ENCODE measurements at regions not wholly inside any gene's neighbourhood (a gene's known extent, or its start where the extent isn't known, plus 50 kb on each side); places are given as distances from the start of the nearest gene placed in this dataset.

- no peak for DNase-seq (ENCODE audit: low spot score)
- TF ChIP-seq CTCF (IDR thresholded peaks at IDR 0.05; ENCODE audit: extremely low read depth, missing control alignments) = no peak
These were observed 149.4 kb downstream of the ELOVL4 start for GRCh38 chr6:79797912-79798311.

- DNase-seq (ENCODE audit: low spot score) = no peak
- TF ChIP-seq CTCF (IDR thresholded peaks at IDR 0.05; ENCODE audit: extremely low read depth, missing control alignments) = no peak
These were observed 150.1 kb downstream of the ELOVL4 start for GRCh38 chr6:79797163-79797764.

- no peak for DNase-seq (ENCODE audit: low spot score)
- TF ChIP-seq CTCF (IDR thresholded peaks at IDR 0.05; ENCODE audit: extremely low read depth, missing control alignments) = no peak
These were observed 151.2 kb downstream of the ELOVL4 start for GRCh38 chr6:79796197-79796596.

GRCh38 chr6:79789896-79790295, 157.5 kb downstream of the ELOVL4 start:
- TF ChIP-seq CTCF (IDR thresholded peaks at IDR 0.05; ENCODE audit: extremely low read depth, missing control alignments) = no peak
- no peak for DNase-seq (ENCODE audit: low spot score)

- no peak for TF ChIP-seq CTCF (IDR thresholded peaks at IDR 0.05; ENCODE audit: extremely low read depth, missing control alignments)
- no peak for DNase-seq (ENCODE audit: low spot score)
These were observed 157.6 kb downstream of the SH3BGRL2 start for GRCh38 chr6:79788756-79789155.

GRCh38 chr6:79787626-79788025, 156.5 kb downstream of the SH3BGRL2 start:
- no peak for DNase-seq (ENCODE audit: low spot score)
- TF ChIP-seq CTCF (IDR thresholded peaks at IDR 0.05; ENCODE audit: extremely low read depth, missing control alignments) = no peak

- no peak for DNase-seq (ENCODE audit: low spot score)
- TF ChIP-seq CTCF (IDR thresholded peaks at IDR 0.05; ENCODE audit: extremely low read depth, missing control alignments) = no peak
These were observed 153.2 kb downstream of the SH3BGRL2 start for GRCh38 chr6:79784395-79784753.
